Breast epithelium (tissue), 4 donors: ENCODE measurements at regions not wholly inside any gene's neighbourhood (a gene's known extent, or its start where the extent isn't known, plus 50 kb on each side); places are given as distances from the start of the nearest gene placed in this dataset.

ENCODE experiments used
- DNase-seq, 2 donors: peaks; one replicate each; pipeline ENCODE4 v3.0.0-alpha.2; 2019; ENCODE audit warnings: low spot score in 2 of 2
- H3K27ac ChIP-seq, 2 donors: fragments of 200-600 bp; sonication (generic) in 1 of 2; one replicate each; pipeline ENCODE4 v1.5.1; 2016 to 2019; ENCODE audit warnings: mild to moderate bottlenecking in 1 of 2
- H3K27me3 ChIP-seq, 2 donors: fragments of 200-600 bp; sonication (generic) in 1 of 2; one replicate each; pipeline versions ENCODE4 v1.5.1 to v1.6.0; 2017 to 2019; ENCODE audit warnings: control low read depth in 1 of 2, mild to moderate bottlenecking in 1 of 2
- H3K36me3 ChIP-seq: fragments of 200-600 bp; one replicate; pipeline ENCODE4 v1.5.1; 2019
- H3K4me1 ChIP-seq, 2 donors: fragments of 200-600 bp; sonication (generic); one replicate each; pipeline ENCODE4 v1.5.1; 2016 to 2019; ENCODE audit warnings: control low read depth in 1 of 2
- H3K4me3 ChIP-seq, 3 donors: fragments of 200-600 bp; sonication (generic); 1 replicate in 2 of 3; 2 replicates in 1 of 3; pipeline ENCODE4 v1.5.1; 2016 to 2019; ENCODE audit warnings: mild to moderate bottlenecking in 3 of 3, moderate library complexity in 2 of 3
- H3K9me3 ChIP-seq, 2 donors: fragments of 200-600 bp; sonication (generic) in 1 of 2; one replicate each; pipeline ENCODE4 v1.5.1; 2016 to 2019; ENCODE audit warnings: control low read depth in 1 of 2
- CTCF ChIP-seq, 3 donors: fragments of 450-650 bp; IDR thresholded peaks; one replicate each; pipeline ENCODE4 v1.5.1; 2016 to 2017; ENCODE audit warnings: antibody characterized with exemption in 3 of 3, mild to moderate bottlenecking in 3 of 3, moderate library complexity in 3 of 3
- POLR2A ChIP-seq: fragments of 450-650 bp; IDR thresholded peaks from one replicate; pipeline ENCODE4 v1.6.1; 2016; ENCODE audit warnings: antibody characterized with exemption, mild to moderate bottlenecking, moderate library complexity
- POLR2AphosphoS5 ChIP-seq, 3 donors: sonication (generic); formaldehyde crosslinking; IDR thresholded peaks; one replicate each; pipeline ENCODE4 v1.6.1; 2017; ENCODE audit warnings: antibody characterized with exemption in 3 of 3
- intact Hi-C: fragments of 100-400 bp; cut with DNase I; formaldehyde crosslinking; loops from one replicate; pipeline ENCODE4 v1.15.1; 2023; ENCODE audit warnings: low total_unique reads

GRCh38 chr2:43020990-43021669 lies 205.3 kb downstream of the ZFP36L2 start:
- no peak overlapping the region for H3K4me3 ChIP-seq
- TF ChIP-seq CTCF (IDR thresholded peaks at IDR 0.05) (no peak), POLR2A (no peak), POLR2AphosphoS5 (IDR thresholded peaks at IDR 0.05) (no peak)
- DNase-seq: no peak
- H3K9me3 ChIP-seq: peaks cover 0 to 4% of the 10 kb centered on the region in 2 donors
- no peaks in the 10 kb centered on the region for H3K36me3 ChIP-seq
- H3K27me3 ChIP-seq: no peaks in the 10 kb centered on the region
- intact Hi-C loops: loop anchor here (10.0 kb wide), 1 partner anchor 204 kb away; the partner anchor contains the start of gene ZFP36L2
- H3K27ac ChIP-seq: no peak overlapping the region
- H3K4me1 ChIP-seq: peaks cover 0 to 6% of the 10 kb centered on the region in 2 donors

- TF ChIP-seq CTCF (IDR thresholded peaks at IDR 0.05) (no peak), POLR2A (no peak), POLR2AphosphoS5 (IDR thresholded peaks at IDR 0.05) (no peak)
- intact Hi-C loops: loop anchor here (10.0 kb wide), 1 partner anchor 205 kb away; the partner anchor contains the start of gene ZFP36L2
These were observed 206.1 kb downstream of the ZFP36L2 start for GRCh38 chr2:43020296-43020695.

GRCh38 chr2:43019536-43020183 lies 206.7 kb downstream of the ZFP36L2 start:
- Histone ChIP-seq H3K4me3 (no peak overlapping the region), H3K27ac (peak overlapping the region; percentile 39 to 78), H3K36me3 (no peaks in the 10 kb centered on the region), H3K4me1 (peaks cover 0 to 6% of the 10 kb centered on the region in 2 donors), H3K27me3 (no peaks in the 10 kb centered on the region), H3K9me3 (peaks cover 0 to 4% of the 10 kb centered on the region in 2 donors)
- intact Hi-C loops: loop anchor here (10.0 kb wide), 1 partner anchor 205 kb away; the partner anchor contains the start of gene ZFP36L2
- no peak for TF ChIP-seq CTCF (IDR thresholded peaks at IDR 0.05)
- TF ChIP-seq POLR2AphosphoS5 (IDR thresholded peaks at IDR 0.05): no peak
- no peak for TF ChIP-seq POLR2A
- no peak for DNase-seq

More at GRCh38 chr2:43020296-43020695, 206.1 kb downstream of the ZFP36L2 start:
- no peak for DNase-seq
- Histone ChIP-seq H3K4me3 (no peak overlapping the region), H3K27ac (no peak overlapping the region), H3K36me3 (no peaks in the 10 kb centered on the region), H3K9me3 (peaks cover 0 to 4% of the 10 kb centered on the region in 2 donors), H3K27me3 (no peaks in the 10 kb centered on the region), H3K4me1 (peaks cover 0 to 6% of the 10 kb centered on the region in 2 donors)

GRCh38 chr2:43019025-43019367 lies 207.4 kb downstream of the ZFP36L2 start:
- Histone ChIP-seq H3K36me3 (no peaks in the 10 kb centered on the region), H3K27me3 (no peaks in the 10 kb centered on the region), H3K9me3 (peaks cover 0 to 4% of the 10 kb centered on the region in 2 donors), H3K4me3 (no peak overlapping the region), H3K27ac (peak overlapping the region; percentile 78 to 90), H3K4me1 (peaks cover 0 to 6% of the 10 kb centered on the region in 2 donors)
- intact Hi-C loops: no loop called here
- no peak for DNase-seq
- no peak for TF ChIP-seq POLR2A
- no peak for TF ChIP-seq POLR2AphosphoS5 (IDR thresholded peaks at IDR 0.05)
- no peak for TF ChIP-seq CTCF (IDR thresholded peaks at IDR 0.05)
